H1 (cell line): ENCODE measurements at regions not wholly inside any gene's neighbourhood (a gene's known extent, or its start where the extent isn't known, plus 50 kb on each side); places are given as distances from the start of the nearest gene placed in this dataset.

ENCODE experiments used
- RNF2 ChIP-seq: fragments of 200-900, 300-1000 bp; sonication (generic); IDR thresholded peaks from 2 replicates; pipeline ENCODE4 v1.7.1; 2016; ENCODE audit warnings: borderline replicate concordance, low read depth, mild to moderate bottlenecking, antibody characterized with exemption, low read length; ENCODE audit not compliant: poor library complexity, severe bottlenecking; ENCODE audit errors: missing control alignments
- TF ChIP-seq, protein P1 (sequence below): IDR thresholded peaks from 2 replicates; pipeline ENCODE4 v1.6.1; 2012; ENCODE audit warnings: low read length, inconsistent platforms

DNA sequence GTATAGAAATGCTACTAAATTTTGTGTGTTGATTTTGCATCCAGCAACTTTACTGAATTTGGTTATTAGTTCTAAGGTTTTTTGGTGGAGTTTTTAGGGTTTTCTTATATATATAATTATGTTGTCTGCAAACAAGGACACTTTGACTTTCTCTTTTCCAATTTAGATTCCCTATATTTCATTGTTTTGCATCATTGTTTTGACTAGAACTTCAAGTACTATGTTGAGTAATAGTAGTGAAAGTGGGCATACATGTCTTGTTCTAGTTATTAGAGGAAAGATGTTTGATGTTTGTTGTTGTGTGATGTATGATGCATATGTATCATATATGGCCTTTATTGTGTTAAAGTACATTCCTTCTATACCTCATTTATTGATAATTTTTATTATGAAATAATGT lies 362.3 kb upstream of the PRR16 start (continued):
- TF ChIP-seq, protein P1, sequence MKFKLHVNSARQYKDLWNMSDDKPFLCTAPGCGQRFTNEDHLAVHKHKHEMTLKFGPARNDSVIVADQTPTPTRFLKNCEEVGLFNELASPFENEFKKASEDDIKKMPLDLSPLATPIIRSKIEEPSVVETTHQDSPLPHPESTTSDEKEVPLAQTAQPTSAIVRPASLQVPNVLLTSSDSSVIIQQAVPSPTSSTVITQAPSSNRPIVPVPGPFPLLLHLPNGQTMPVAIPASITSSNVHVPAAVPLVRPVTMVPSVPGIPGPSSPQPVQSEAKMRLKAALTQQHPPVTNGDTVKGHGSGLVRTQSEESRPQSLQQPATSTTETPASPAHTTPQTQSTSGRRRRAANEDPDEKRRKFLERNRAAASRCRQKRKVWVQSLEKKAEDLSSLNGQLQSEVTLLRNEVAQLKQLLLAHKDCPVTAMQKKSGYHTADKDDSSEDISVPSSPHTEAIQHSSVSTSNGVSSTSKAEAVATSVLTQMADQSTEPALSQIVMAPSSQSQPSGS: no peak
- TF ChIP-seq RNF2: no peak
